ENCODE measurements at regions not wholly inside any gene's neighbourhood (a gene's known extent, or its start where the extent isn't known, plus 50 kb on each side); places are given as distances from the start of the nearest gene placed in this dataset.
A peak's percentile ranks its signal among the peaks of the same experiment; 100 is the strongest.

GRCh38 chr6:150676772-150677171, 77.1 kb downstream of the PLEKHG1 start:
- Mint-ChIP-seq H3K27me3 (ENCODE audit: low read depth in 2 of 2) (peaks cover 6 to 7% of the 10 kb centered on the region in 2 donors), H3K27ac (no peak overlapping the region), H3K9me3 (no peaks in the 10 kb centered on the region), H3K36me3 (no peaks in the 10 kb centered on the region), H3K4me3 (no peak overlapping the region), H3K4me1 (no peaks in the 10 kb centered on the region)
- no peaks in the 10 kb centered on the region for H3K4me1 ChIP-seq (ENCODE audit: control insufficient read depth, insufficient read depth, low read length)
- ATAC-seq (no peak), DNase-seq (no peak)
- intact Hi-C loops (cut with micrococcal nuclease) = no loop called here
- H3K9me3 ChIP-seq (ENCODE audit: control insufficient read depth, insufficient read depth, low read length) = no peaks in the 10 kb centered on the region
- H3K27ac ChIP-seq (ENCODE audit: low read length) = no peak overlapping the region
- 94% methylated on average over 2 of the region's 2 CpGs for WGBS (ENCODE audit: insufficient coverage)
- no peaks in the 10 kb centered on the region for H3K27me3 ChIP-seq (ENCODE audit: control insufficient read depth, insufficient read depth, low read length)
- no peak for TF ChIP-seq CTCF (IDR thresholded peaks at IDR 0.05)
- H3K4me3 ChIP-seq (ENCODE audit: low read length) = no peak overlapping the region
- H3K36me3 ChIP-seq (ENCODE audit: control insufficient read depth, insufficient read depth, low read length) = no peaks in the 10 kb centered on the region

- WGBS (ENCODE audit: insufficient coverage) = 96% methylated on average over 5 of the region's 5 CpGs
- intact Hi-C loops (cut with micrococcal nuclease) = no loop called here
- Histone ChIP-seq H3K4me3 (ENCODE audit: low read length) (no peak overlapping the region), H3K9me3 (ENCODE audit: control insufficient read depth, insufficient read depth, low read length) (no peaks in the 10 kb centered on the region), H3K27me3 (ENCODE audit: control insufficient read depth, insufficient read depth, low read length) (no peaks in the 10 kb centered on the region), H3K36me3 (ENCODE audit: control insufficient read depth, insufficient read depth, low read length) (no peaks in the 10 kb centered on the region), H3K4me1 (ENCODE audit: control insufficient read depth, insufficient read depth, low read length) (peaks cover 16% of the 10 kb centered on the region), H3K27ac (ENCODE audit: low read length) (no peak overlapping the region)
- H3K4me1 Mint-ChIP-seq = no peaks in the 10 kb centered on the region
- H3K9me3 Mint-ChIP-seq = no peaks in the 10 kb centered on the region
- H3K4me3 Mint-ChIP-seq = no peak overlapping the region
- ATAC-seq (no peak), DNase-seq (no peak)
- H3K27ac Mint-ChIP-seq = no peak overlapping the region
- H3K36me3 Mint-ChIP-seq = no peaks in the 10 kb centered on the region
- peaks cover 0 to 7% of the 10 kb centered on the region in 2 donors for H3K27me3 Mint-ChIP-seq (ENCODE audit: low read depth in 2 of 2)
- TF ChIP-seq CTCF (IDR thresholded peaks at IDR 0.05) = no peak
Observed at GRCh38 chr6:150680510-150680909, 80.8 kb downstream of the PLEKHG1 start.

GRCh38 chr6:150681578-150682395, 82.1 kb downstream of the PLEKHG1 start:
- no peak overlapping the region for H3K27ac ChIP-seq (ENCODE audit: low read length)
- H3K4me3 ChIP-seq (ENCODE audit: low read length) = no peak overlapping the region
- DNase-seq = no peak
- H3K9me3 ChIP-seq (ENCODE audit: control insufficient read depth, insufficient read depth, low read length) = no peaks in the 10 kb centered on the region
- H3K4me1 Mint-ChIP-seq = no peaks in the 10 kb centered on the region
- intact Hi-C loops (cut with micrococcal nuclease) = no loop called here
- no peak for ATAC-seq
- H3K4me1 ChIP-seq (ENCODE audit: control insufficient read depth, insufficient read depth, low read length) = peaks cover 16% of the 10 kb centered on the region
- TF ChIP-seq CTCF (IDR thresholded peaks at IDR 0.05) = no peak
- H3K27me3 ChIP-seq (ENCODE audit: control insufficient read depth, insufficient read depth, low read length) = no peaks in the 10 kb centered on the region
- H3K9me3 Mint-ChIP-seq = no peaks in the 10 kb centered on the region
- peaks cover 0 to 7% of the 10 kb centered on the region in 2 donors for H3K27me3 Mint-ChIP-seq (ENCODE audit: low read depth in 2 of 2)
- WGBS (ENCODE audit: insufficient coverage) = 90% methylated on average over 11 of the region's 11 CpGs
- no peak overlapping the region for H3K4me3 Mint-ChIP-seq
- no peak overlapping the region for H3K27ac Mint-ChIP-seq
- no peaks in the 10 kb centered on the region for H3K36me3 ChIP-seq (ENCODE audit: control insufficient read depth, insufficient read depth, low read length)
- H3K36me3 Mint-ChIP-seq = no peaks in the 10 kb centered on the region

- Mint-ChIP-seq H3K9me3 (no peaks in the 10 kb centered on the region), H3K27me3 (ENCODE audit: low read depth in 2 of 2) (no peaks in the 10 kb centered on the region), H3K4me1 (no peaks in the 10 kb centered on the region), H3K36me3 (no peaks in the 10 kb centered on the region), H3K27ac (no peak overlapping the region), H3K4me3 (no peak overlapping the region)
- WGBS (ENCODE audit: insufficient coverage) = 28% methylated on average over 3 of the region's 8 CpGs
- Histone ChIP-seq H3K4me1 (ENCODE audit: control insufficient read depth, insufficient read depth, low read length) (peaks cover 16% of the 10 kb centered on the region), H3K27me3 (ENCODE audit: control insufficient read depth, insufficient read depth, low read length) (no peaks in the 10 kb centered on the region), H3K36me3 (ENCODE audit: control insufficient read depth, insufficient read depth, low read length) (no peaks in the 10 kb centered on the region), H3K9me3 (ENCODE audit: control insufficient read depth, insufficient read depth, low read length) (no peaks in the 10 kb centered on the region), H3K4me3 (ENCODE audit: low read length) (no peak overlapping the region), H3K27ac (ENCODE audit: low read length) (peak overlapping the region; percentile 56)
- no peak for ATAC-seq
- no peak for TF ChIP-seq CTCF (IDR thresholded peaks at IDR 0.05)
- DNase-seq = no peak
- intact Hi-C loops (cut with micrococcal nuclease) = no loop called here
Observed at GRCh38 chr6:150683320-150683719, 83.6 kb downstream of the PLEKHG1 start.

Data from natural killer cell (primary cell).